ENCODE measurements at regions not wholly inside any gene's neighbourhood (a gene's known extent, or its start where the extent isn't known, plus 50 kb on each side); places are given as distances from the start of the nearest gene placed in this dataset.

GRCh38 chr12:91379051-91379775 lies 196.6 kb upstream of the DCN start:
- no peak for TF ChIP-seq EZH2 (IDR thresholded peaks at IDR 0.05; ENCODE audit: borderline replicate concordance, insufficient read depth, low read depth, low read length, poor library complexity, severe bottlenecking)
- TF ChIP-seq CTCF (IDR thresholded peaks at IDR 0.05) = no peak
